ENCODE measurements at regions not wholly inside any gene's neighbourhood (a gene's known extent, or its start where the extent isn't known, plus 50 kb on each side); places are given as distances from the start of the nearest gene placed in this dataset.

- Mint-ChIP-seq H3K27ac (no peak overlapping the region), H3K36me3 (ENCODE audit: low read depth) (no peaks in the 10 kb centered on the region), H3K4me3 (no peak overlapping the region), H3K9me3 (peaks cover 10% of the 10 kb centered on the region), H3K4me1 (no peaks in the 10 kb centered on the region), H3K27me3 (ENCODE audit: insufficient read depth, low read depth, poor library complexity) (no peaks in the 10 kb centered on the region)
- Histone ChIP-seq H3K4me3 (no peak overlapping the region), H3K79me2 (replicated peaks; ENCODE audit: insufficient read depth) (no peaks in the 10 kb centered on the region), H3K9me2 (ENCODE audit: insufficient read depth) (no peaks in the 10 kb centered on the region), H4K20me1 (replicated peaks; ENCODE audit: insufficient read depth) (no peaks in the 10 kb centered on the region), H3K4me2 (no peak overlapping the region), H3K27me3 (ENCODE audit: insufficient read depth) (no peaks in the 10 kb centered on the region), H3F3A (replicated peaks; ENCODE audit: low read depth) (no peaks in the 10 kb centered on the region), H3K27ac (ENCODE audit: low read depth) (no peak overlapping the region), H3K4me1 (ENCODE audit: insufficient read depth) (no peaks in the 10 kb centered on the region), H2AFZ (no peak overlapping the region), H3K36me3 (ENCODE audit: insufficient read depth) (no peaks in the 10 kb centered on the region)
- ATAC-seq (no peak), DNase-seq (ENCODE audit: low spot score) (no peak)
- TF ChIP-seq STAT1 (IDR thresholded peaks at IDR 0.05; ENCODE audit: unreplicated experiment) = no peak
- no peak for TF ChIP-seq ZNF114 (CRISPR knock-in tag; IDR thresholded peaks at IDR 0.05)
- TF ChIP-seq EZH2 (IDR thresholded peaks at IDR 0.05; ENCODE audit: low read depth, unreplicated experiment) = no peak
- TF ChIP-seq, protein P1, sequence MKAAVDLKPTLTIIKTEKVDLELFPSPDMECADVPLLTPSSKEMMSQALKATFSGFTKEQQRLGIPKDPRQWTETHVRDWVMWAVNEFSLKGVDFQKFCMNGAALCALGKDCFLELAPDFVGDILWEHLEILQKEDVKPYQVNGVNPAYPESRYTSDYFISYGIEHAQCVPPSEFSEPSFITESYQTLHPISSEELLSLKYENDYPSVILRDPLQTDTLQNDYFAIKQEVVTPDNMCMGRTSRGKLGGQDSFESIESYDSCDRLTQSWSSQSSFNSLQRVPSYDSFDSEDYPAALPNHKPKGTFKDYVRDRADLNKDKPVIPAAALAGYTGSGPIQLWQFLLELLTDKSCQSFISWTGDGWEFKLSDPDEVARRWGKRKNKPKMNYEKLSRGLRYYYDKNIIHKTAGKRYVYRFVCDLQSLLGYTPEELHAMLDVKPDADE (IDR thresholded peaks at IDR 0.05) = no peak
- TF ChIP-seq, protein P2, sequence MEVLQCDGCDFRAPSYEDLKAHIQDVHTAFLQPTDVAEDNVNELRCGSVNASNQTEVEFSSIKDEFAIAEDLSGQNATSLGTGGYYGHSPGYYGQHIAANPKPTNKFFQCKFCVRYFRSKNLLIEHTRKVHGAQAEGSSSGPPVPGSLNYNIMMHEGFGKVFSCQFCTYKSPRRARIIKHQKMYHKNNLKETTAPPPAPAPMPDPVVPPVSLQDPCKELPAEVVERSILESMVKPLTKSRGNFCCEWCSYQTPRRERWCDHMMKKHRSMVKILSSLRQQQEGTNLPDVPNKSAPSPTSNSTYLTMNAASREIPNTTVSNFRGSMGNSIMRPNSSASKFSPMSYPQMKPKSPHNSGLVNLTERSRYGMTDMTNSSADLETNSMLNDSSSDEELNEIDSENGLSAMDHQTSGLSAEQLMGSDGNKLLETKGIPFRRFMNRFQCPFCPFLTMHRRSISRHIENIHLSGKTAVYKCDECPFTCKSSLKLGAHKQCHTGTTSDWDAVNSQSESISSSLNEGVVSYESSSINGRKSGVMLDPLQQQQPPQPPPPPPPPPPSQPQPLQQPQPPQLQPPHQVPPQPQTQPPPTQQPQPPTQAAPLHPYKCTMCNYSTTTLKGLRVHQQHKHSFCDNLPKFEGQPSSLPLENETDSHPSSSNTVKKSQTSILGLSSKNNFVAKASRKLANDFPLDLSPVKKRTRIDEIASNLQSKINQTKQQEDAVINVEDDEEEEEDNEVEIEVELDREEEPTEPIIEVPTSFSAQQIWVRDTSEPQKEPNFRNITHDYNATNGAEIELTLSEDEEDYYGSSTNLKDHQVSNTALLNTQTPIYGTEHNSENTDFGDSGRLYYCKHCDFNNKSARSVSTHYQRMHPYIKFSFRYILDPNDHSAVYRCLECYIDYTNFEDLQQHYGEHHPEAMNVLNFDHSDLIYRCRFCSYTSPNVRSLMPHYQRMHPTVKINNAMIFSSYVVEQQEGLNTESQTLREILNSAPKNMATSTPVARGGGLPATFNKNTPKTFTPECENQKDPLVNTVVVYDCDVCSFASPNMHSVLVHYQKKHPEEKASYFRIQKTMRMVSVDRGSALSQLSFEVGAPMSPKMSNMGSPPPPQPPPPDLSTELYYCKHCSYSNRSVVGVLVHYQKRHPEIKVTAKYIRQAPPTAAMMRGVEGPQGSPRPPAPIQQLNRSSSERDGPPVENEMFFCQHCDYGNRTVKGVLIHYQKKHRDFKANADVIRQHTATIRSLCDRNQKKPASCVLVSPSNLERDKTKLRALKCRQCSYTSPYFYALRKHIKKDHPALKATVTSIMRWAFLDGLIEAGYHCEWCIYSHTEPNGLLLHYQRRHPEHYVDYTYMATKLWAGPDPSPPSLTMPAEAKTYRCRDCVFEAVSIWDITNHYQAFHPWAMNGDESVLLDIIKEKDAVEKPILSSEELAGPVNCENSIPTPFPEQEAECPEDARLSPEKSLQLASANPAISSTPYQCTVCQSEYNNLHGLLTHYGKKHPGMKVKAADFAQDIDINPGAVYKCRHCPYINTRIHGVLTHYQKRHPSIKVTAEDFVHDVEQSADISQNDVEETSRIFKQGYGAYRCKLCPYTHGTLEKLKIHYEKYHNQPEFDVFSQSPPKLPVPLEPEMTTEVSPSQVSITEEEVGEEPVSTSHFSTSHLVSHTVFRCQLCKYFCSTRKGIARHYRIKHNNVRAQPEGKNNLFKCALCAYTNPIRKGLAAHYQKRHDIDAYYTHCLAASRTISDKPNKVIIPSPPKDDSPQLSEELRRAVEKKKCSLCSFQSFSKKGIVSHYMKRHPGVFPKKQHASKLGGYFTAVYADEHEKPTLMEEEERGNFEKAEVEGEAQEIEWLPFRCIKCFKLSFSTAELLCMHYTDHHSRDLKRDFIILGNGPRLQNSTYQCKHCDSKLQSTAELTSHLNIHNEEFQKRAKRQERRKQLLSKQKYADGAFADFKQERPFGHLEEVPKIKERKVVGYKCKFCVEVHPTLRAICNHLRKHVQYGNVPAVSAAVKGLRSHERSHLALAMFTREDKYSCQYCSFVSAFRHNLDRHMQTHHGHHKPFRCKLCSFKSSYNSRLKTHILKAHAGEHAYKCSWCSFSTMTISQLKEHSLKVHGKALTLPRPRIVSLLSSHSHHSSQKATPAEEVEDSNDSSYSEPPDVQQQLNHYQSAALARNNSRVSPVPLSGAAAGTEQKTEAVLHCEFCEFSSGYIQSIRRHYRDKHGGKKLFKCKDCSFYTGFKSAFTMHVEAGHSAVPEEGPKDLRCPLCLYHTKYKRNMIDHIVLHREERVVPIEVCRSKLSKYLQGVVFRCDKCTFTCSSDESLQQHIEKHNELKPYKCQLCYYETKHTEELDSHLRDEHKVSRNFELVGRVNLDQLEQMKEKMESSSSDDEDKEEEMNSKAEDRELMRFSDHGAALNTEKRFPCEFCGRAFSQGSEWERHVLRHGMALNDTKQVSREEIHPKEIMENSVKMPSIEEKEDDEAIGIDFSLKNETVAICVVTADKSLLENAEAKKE (CRISPR knock-in tag; IDR thresholded peaks at IDR 0.05) = no peak
- TF ChIP-seq CREB1 (CRISPR knock-in tag; IDR thresholded peaks at IDR 0.05; ENCODE audit: low read depth) = no peak
- TF ChIP-seq ZNF331 (CRISPR knock-in tag; IDR thresholded peaks at IDR 0.05; ENCODE audit: low read depth) = no peak
- TF ChIP-seq CTCF (conservative IDR thresholded peaks at IDR 0.05; ENCODE audit: low read depth in 2 of 2) = no peak
- TF ChIP-seq NANOG (IDR thresholded peaks at IDR 0.05; ENCODE audit: borderline replicate concordance) = no peak
- TF ChIP-seq EZH2phosphoT487 (IDR thresholded peaks at IDR 0.05; ENCODE audit: unreplicated experiment) = no peak
- TF ChIP-seq REST (IDR thresholded peaks at IDR 0.05; ENCODE audit: unreplicated experiment) = no peak
- TF ChIP-seq POLR2AphosphoS5 (IDR thresholded peaks at IDR 0.05; ENCODE audit: low read depth) = no peak
- TF ChIP-seq JUNB (IDR thresholded peaks at IDR 0.05; ENCODE audit: unreplicated experiment) = no peak
These were observed 240.5 kb downstream of the PPP4R3C start for GRCh38 chrX:27222661-27223060.

Data from GM23338 (cell line).